ENCODE measurements at regions not wholly inside any gene's neighbourhood (a gene's known extent, or its start where the extent isn't known, plus 50 kb on each side); places are given as distances from the start of the nearest gene placed in this dataset.
"Not testable (repeated sequence)": the region's sequence is repeated elsewhere in the genome, so short reads cannot be mapped to it uniquely, and the experiment has no call there.

DNA sequence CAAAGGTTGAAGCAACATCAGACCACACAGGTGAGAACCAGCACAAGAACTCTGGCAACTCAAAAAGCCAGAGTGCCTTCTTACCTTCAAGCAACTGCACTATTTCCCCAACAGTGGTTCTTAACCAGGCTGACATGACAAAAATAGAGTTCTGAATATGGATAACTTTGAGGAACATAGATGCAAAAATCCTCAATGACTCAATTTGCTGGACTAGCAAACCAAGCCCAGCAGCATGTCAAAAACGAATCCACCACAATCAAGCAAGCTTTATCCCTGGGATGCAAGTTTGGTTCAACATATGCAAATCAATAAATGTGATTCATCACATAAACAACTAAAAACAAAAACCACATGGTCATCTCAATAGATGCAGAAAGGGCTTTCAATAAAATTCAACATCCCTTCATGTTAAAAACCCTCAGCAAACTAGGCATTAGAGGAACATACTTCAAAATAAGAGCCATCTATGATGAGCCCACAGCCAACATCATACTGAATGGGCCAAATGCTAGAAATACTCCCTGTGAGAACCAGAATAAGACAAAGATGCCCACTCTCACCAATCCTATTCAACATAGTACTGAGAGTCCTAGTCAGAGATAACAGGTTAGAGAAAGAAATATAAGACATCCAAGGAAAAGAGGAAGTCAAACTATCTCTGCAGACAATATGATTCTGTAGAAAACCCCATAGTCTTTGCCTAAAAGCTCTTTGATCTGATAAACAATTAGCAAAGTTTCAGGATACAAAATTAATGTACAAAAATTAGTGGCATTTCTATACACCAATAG is 110.5 kb upstream of the NBPF19 start:
- H3K36me3 ChIP-seq (ENCODE audit: control insufficient read depth, insufficient read depth, low read length); H3K4me1 ChIP-seq (ENCODE audit: control insufficient read depth, insufficient read depth, low read length, poor library complexity, severe bottlenecking); H3K4me3 ChIP-seq (ENCODE audit: extremely low read depth, insufficient read depth, low read length, poor library complexity, severe bottlenecking); H3K9me3 ChIP-seq (ENCODE audit: control insufficient read depth, low read length); H3K27ac ChIP-seq (ENCODE audit: low read depth, low read length, severe bottlenecking): not testable (repeated sequence)
- WGBS, 2 experiments (ENCODE audit: insufficient coverage in 2 of 2), result no CpG with 5 or more reads among the region's 1 CpG

DNA sequence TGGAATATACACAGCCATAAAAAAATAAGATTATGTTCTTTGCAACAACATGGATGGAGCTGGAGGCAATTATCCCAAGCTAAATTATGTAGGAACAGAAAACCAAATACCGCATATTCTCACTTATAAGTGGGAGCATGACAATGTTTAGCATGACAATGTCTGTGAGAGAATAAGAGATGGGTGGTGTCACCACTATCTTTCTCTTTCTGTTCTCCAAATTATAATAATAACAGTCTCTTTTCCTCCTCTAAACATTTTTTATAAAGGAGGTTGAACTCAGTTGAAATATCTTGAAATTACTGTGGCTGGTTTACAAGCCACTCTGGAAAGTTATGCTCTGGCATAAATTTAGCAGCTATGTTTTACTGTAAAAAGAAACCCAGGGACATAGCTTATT is 108.4 kb upstream of the NBPF19 start:
- not testable (repeated sequence) for H3K36me3 ChIP-seq (ENCODE audit: control insufficient read depth, insufficient read depth, low read length); H3K4me3 ChIP-seq (ENCODE audit: extremely low read depth, insufficient read depth, low read length, poor library complexity, severe bottlenecking); H3K9me3 ChIP-seq (ENCODE audit: control insufficient read depth, low read length); H3K4me1 ChIP-seq (ENCODE audit: control insufficient read depth, insufficient read depth, low read length, poor library complexity, severe bottlenecking); H3K27ac ChIP-seq (ENCODE audit: low read depth, low read length, severe bottlenecking)
- WGBS, 2 experiments (ENCODE audit: insufficient coverage in 2 of 2), result no CpG with 5 or more reads among the region's 1 CpG

DNA sequence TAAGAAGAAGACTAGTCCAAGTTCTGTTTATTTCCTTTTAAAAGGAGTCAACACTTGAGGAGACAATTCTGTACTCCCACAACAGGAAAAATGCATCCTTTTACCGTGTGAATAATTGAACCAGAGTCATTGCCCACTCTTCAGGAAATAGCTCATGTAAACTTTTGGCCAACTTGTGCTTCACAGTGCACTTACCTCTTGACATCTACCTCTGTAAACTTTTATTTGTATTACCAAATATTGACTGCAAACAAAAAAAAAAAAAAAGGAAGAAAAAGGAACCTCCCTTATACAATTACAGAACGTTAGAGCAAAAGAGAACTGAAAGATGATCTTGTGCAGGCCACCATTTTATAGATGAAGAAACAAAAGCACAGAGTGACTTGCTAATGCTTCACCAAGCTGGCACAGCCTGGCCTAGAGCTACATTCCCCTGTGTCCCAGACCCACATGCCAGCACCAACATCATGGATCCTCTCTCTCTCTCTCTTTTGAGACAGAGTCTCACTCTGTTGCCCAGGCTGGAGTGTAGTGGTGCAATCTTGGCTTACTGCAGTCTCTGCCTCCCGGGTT is 107.3 kb upstream of the NBPF19 start:
- H3K36me3 ChIP-seq (ENCODE audit: control insufficient read depth, insufficient read depth, low read length); H3K4me1 ChIP-seq (ENCODE audit: control insufficient read depth, insufficient read depth, low read length, poor library complexity, severe bottlenecking); H3K9me3 ChIP-seq (ENCODE audit: control insufficient read depth, low read length); H3K27ac ChIP-seq (ENCODE audit: low read depth, low read length, severe bottlenecking); H3K4me3 ChIP-seq (ENCODE audit: extremely low read depth, insufficient read depth, low read length, poor library complexity, severe bottlenecking): not testable (repeated sequence)
- WGBS, 2 experiments (ENCODE audit: insufficient coverage in 2 of 2), result no CpG with 5 or more reads among the region's 3 CpGs

DNA sequence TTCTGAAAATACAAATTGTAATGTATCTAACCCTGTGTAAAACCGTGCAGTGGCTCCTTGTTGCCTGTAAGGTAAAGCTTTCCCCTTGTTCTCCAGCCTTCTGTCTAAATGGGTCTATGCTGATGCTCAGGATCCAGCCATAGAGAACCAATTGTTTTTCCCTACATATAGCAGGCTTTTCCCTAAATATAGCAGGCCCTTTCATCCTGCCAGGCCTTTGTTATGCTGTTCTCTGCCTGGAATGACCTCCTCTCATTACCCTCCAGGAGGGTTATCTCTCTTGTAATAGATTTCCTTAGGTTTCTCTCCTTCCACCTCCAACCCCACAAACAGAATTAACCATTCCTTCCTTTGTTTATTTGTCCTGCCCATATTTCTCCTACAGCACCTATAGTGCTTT is 106.5 kb upstream of the NBPF19 start:
- not testable (repeated sequence) for H3K4me1 ChIP-seq (ENCODE audit: control insufficient read depth, insufficient read depth, low read length, poor library complexity, severe bottlenecking); H3K4me3 ChIP-seq (ENCODE audit: extremely low read depth, insufficient read depth, low read length, poor library complexity, severe bottlenecking); H3K27ac ChIP-seq (ENCODE audit: low read depth, low read length, severe bottlenecking); H3K9me3 ChIP-seq (ENCODE audit: control insufficient read depth, low read length); H3K36me3 ChIP-seq (ENCODE audit: control insufficient read depth, insufficient read depth, low read length)
- WGBS, 2 experiments (ENCODE audit: insufficient coverage in 2 of 2), result no CpG with 5 or more reads among the region's 1 CpG

DNA sequence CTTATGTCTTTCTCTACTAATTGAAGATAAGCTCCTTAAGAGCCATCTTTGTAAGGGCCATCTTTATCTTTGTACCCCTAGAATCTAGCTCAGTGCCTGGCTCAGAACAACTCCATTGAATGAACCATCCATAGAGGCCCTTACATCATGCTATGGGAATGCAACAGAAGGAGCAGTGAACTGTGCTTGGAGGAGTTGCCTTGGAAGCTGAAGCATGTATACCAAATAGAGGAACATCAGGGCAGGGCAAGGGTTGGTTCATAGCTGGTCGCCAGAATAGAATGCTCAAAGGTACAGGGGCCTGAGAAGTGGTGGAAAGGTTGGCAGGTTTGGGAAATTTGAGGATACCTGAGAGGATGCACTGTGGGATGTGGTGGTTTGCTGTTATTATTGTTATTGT is 105.8 kb upstream of the NBPF19 start:
- H3K9me3 ChIP-seq (ENCODE audit: control insufficient read depth, low read length); H3K4me3 ChIP-seq (ENCODE audit: extremely low read depth, insufficient read depth, low read length, poor library complexity, severe bottlenecking); H3K4me1 ChIP-seq (ENCODE audit: control insufficient read depth, insufficient read depth, low read length, poor library complexity, severe bottlenecking); H3K36me3 ChIP-seq (ENCODE audit: control insufficient read depth, insufficient read depth, low read length); H3K27ac ChIP-seq (ENCODE audit: low read depth, low read length, severe bottlenecking): not testable (repeated sequence)
- WGBS, 2 experiments (ENCODE audit: insufficient coverage in 2 of 2), result no CpG with 5 or more reads among the region's 1 CpG

DNA sequence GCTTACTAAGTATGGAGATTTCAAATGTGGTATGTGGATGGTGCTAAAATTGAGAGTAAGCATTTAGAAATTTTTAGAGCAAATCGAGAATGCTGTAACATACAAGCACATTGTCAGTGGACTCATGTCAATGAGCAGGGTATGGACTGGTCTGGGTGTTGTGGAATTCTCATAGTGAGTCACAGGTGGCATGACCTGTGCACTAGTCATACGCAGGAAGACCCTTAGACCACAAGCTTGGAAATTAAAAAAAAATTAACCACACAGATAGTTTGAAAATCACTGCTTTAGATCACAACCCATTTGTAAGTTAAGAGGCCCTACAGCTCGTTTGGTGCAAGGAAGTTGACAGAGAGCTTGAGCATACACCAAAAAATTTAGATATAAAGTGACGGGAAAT is 102.9 kb upstream of the NBPF19 start:
- H3K9me3 ChIP-seq (ENCODE audit: control insufficient read depth, low read length); H3K36me3 ChIP-seq (ENCODE audit: control insufficient read depth, insufficient read depth, low read length); H3K4me1 ChIP-seq (ENCODE audit: control insufficient read depth, insufficient read depth, low read length, poor library complexity, severe bottlenecking); H3K4me3 ChIP-seq (ENCODE audit: extremely low read depth, insufficient read depth, low read length, poor library complexity, severe bottlenecking); H3K27ac ChIP-seq (ENCODE audit: low read depth, low read length, severe bottlenecking): not testable (repeated sequence)
- WGBS, 2 experiments (ENCODE audit: insufficient coverage in 2 of 2), result no CpG with 5 or more reads among the region's 4 CpGs

DNA sequence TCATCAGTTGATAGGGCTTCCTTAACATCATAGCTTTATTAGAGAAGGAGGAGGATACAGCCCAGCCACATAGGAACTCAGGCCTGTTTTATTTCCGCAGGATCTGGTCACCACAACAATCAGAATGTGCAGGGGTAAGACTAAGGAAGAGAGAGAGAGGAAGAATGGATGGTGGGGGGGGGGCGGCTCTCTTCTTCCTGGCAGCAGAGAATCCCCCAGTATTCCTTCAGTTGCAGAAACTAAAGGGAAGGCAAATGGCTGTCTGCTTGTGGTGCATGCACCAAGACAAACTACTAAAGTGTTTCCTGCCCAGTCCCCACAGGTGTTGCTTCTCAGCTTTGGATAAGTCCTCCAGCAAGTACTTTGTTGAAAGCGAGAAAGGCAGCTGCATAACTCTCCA is 96.4 kb upstream of the NBPF19 start:
- not testable (repeated sequence) for H3K9me3 ChIP-seq (ENCODE audit: control insufficient read depth, low read length); H3K27ac ChIP-seq (ENCODE audit: low read depth, low read length, severe bottlenecking); H3K4me3 ChIP-seq (ENCODE audit: extremely low read depth, insufficient read depth, low read length, poor library complexity, severe bottlenecking); H3K4me1 ChIP-seq (ENCODE audit: control insufficient read depth, insufficient read depth, low read length, poor library complexity, severe bottlenecking); H3K36me3 ChIP-seq (ENCODE audit: control insufficient read depth, insufficient read depth, low read length)
- no CpG with 5 or more reads among the region's 3 CpGs for WGBS, 2 experiments (ENCODE audit: insufficient coverage in 2 of 2)

DNA sequence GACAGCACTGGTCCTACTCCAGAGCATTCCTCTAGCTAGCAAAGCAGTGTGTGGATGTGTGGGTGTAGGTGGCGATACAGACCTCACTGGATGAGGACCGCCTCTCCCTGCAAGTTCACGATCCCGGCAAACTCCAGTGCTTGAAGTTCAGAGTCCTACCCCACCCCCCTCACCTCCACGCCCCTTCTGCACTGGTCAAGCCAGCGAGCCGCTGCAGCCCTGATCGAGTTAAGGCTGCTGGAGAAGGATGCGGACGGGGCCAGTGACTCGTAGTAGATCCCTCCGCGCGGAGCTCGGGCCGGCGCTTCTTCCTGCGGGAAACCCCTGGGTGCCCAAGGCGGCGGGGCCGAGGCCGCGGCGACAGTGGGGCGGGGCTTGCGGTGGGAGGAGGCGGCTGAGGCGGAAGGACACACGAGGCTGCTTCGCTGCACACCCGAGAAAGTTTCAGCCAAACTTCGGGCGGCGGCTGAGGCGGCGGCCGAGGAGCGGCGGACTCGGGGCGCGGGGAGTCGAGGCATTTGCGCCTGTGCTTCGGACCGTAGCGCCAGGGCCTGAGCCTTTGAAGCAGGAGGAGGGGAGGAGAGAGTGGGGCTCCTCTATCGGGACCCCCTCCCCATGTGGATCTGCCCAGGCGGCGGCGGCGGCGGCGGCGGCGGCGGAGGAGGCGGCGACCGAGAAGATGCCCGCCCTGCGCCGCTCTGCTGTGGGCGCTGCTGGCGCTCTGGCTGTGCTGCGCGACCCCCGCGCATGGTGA is 84.5 kb upstream of the NBPF19 start:
- not testable (repeated sequence) for H3K36me3 ChIP-seq (ENCODE audit: control insufficient read depth, insufficient read depth, low read length); H3K9me3 ChIP-seq (ENCODE audit: control insufficient read depth, low read length); H3K4me1 ChIP-seq (ENCODE audit: control insufficient read depth, insufficient read depth, low read length, poor library complexity, severe bottlenecking); H3K27ac ChIP-seq (ENCODE audit: low read depth, low read length, severe bottlenecking)
- H3K4me3 ChIP-seq (ENCODE audit: extremely low read depth, insufficient read depth, low read length, poor library complexity, severe bottlenecking), result peak overlapping the region; percentile 29
- WGBS, 2 experiments (ENCODE audit: insufficient coverage in 2 of 2), result 0% methylated on average over 1 of the region's 69 CpGs; no CpG with 5 or more reads in 1 of the 2 experiments

DNA sequence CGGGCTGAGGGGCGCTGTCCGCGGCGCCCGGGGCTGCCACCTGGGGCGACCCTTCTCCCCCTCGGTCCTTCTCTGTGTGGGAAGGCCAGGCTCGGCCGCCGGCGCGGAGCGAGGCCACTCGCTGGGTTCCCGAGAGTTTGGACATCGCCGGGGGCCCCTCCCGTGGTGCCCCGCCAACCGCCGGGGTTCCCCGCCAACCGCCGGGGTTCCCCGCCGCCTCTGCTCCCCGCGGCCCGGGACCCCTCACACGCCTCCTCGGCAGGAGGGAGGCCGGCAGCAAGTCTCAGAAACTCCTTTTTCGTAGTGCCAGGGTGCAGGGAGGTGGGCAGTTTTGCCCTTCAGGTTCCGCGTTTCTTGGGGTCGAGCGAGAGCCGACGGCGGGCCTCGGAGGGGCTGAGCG is 83.9 kb upstream of the NBPF19 start:
- not testable (repeated sequence) for H3K9me3 ChIP-seq (ENCODE audit: control insufficient read depth, low read length); H3K36me3 ChIP-seq (ENCODE audit: control insufficient read depth, insufficient read depth, low read length); H3K27ac ChIP-seq (ENCODE audit: low read depth, low read length, severe bottlenecking); H3K4me1 ChIP-seq (ENCODE audit: control insufficient read depth, insufficient read depth, low read length, poor library complexity, severe bottlenecking)
- no CpG with 5 or more reads among the region's 43 CpGs for WGBS, 2 experiments (ENCODE audit: insufficient coverage in 2 of 2)
- peak overlapping the region; percentile 29 for H3K4me3 ChIP-seq (ENCODE audit: extremely low read depth, insufficient read depth, low read length, poor library complexity, severe bottlenecking)

DNA sequence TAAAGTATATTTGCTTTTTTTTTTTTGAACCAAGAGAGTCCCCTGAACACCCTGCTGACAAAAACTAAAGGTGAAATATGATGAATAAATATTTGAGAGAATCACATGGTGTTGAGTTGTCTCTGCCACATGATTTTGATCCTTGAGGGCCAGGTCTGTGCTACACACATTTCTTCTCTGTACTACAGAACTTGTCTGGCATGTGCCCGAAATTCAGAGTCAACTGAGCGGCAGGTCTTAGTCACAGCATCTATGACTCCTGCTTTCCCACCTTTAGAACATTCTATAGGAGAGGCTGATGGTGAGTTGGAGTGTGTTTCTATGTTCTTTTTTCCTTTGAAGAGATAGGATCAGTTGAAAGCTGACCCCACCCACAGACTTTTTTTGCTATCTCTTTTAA is 79.0 kb upstream of the NBPF19 start:
- WGBS, 2 experiments (ENCODE audit: insufficient coverage in 2 of 2), result no CpG with 5 or more reads among the region's 2 CpGs
- not testable (repeated sequence) for H3K27ac ChIP-seq (ENCODE audit: low read depth, low read length, severe bottlenecking); H3K4me1 ChIP-seq (ENCODE audit: control insufficient read depth, insufficient read depth, low read length, poor library complexity, severe bottlenecking); H3K9me3 ChIP-seq (ENCODE audit: control insufficient read depth, low read length); H3K4me3 ChIP-seq (ENCODE audit: extremely low read depth, insufficient read depth, low read length, poor library complexity, severe bottlenecking); H3K36me3 ChIP-seq (ENCODE audit: control insufficient read depth, insufficient read depth, low read length)

DNA sequence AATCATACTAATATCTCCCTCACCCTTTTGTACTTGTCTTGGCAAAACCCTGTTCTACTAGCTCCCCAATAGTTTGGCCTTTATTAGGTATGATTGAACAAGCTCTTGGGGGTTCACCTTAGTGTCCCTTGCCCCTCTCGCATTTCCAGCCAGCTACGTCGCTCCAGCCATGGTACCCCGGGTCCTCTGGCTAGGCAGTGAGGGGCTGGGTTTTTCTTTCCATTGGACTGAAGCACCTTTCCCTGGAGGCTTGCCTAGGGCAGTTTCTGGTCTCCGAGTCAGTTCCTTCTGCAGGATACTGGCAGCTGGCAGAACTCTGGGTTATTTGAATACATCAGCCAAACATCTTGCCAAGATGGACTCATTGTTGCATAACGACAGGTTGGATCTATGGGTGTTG is 76.3 kb upstream of the NBPF19 start:
- H3K9me3 ChIP-seq (ENCODE audit: control insufficient read depth, low read length); H3K27ac ChIP-seq (ENCODE audit: low read depth, low read length, severe bottlenecking); H3K4me1 ChIP-seq (ENCODE audit: control insufficient read depth, insufficient read depth, low read length, poor library complexity, severe bottlenecking); H3K4me3 ChIP-seq (ENCODE audit: extremely low read depth, insufficient read depth, low read length, poor library complexity, severe bottlenecking); H3K36me3 ChIP-seq (ENCODE audit: control insufficient read depth, insufficient read depth, low read length): not testable (repeated sequence)
- no CpG with 5 or more reads among the region's 6 CpGs for WGBS, 2 experiments (ENCODE audit: insufficient coverage in 2 of 2)

Data from mesodermal cell (in vitro differentiated cells).